ENCODE measurements at regions not wholly inside any gene's neighbourhood (a gene's known extent, or its start where the extent isn't known, plus 50 kb on each side); places are given as distances from the start of the nearest gene placed in this dataset.

DNA sequence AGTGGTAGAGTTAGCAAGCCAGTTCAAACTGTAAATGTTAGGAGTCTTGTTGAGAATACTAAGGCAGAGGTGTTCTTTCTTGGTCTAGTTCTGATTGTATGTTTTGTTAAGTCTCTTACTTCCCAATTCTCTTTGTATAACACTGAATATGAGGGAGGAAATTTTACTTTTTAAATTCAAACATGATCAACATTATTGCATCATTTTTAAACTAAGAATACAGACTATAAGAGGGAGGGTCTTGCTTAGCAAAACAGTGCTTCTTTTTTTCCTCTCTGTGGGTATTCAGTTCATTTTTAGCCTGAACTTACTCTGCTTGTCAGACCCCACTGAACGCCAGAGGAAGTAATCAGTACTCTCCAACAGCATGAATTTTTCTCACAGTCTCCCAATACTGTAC is 198.0 kb downstream of the GABRG1 start:
- TF ChIP-seq EP300 (IDR thresholded peaks at IDR 0.05; ENCODE audit: borderline replicate concordance in 1 of 2, control insufficient read depth in 1 of 2, low read depth in 2 of 2, low read length in 2 of 2) (no peak), DPF2 (IDR thresholded peaks at IDR 0.05) (no peak), HDAC6 (IDR thresholded peaks at IDR 0.05; ENCODE audit: unreplicated experiment) (no peak), RB1 (IDR thresholded peaks at IDR 0.05; ENCODE audit: borderline replicate concordance) (no peak), POLR2A (IDR thresholded peaks at IDR 0.05; ENCODE audit: low read depth, low read length) (no peak)
- TF ChIP-seq, protein P1, sequence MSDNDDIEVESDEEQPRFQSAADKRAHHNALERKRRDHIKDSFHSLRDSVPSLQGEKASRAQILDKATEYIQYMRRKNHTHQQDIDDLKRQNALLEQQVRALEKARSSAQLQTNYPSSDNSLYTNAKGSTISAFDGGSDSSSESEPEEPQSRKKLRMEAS (IDR thresholded peaks at IDR 0.05; ENCODE audit: low read depth, low read length), result no peak

Data from GM12878 (cell line).